ENCODE measurements at regions not wholly inside any gene's neighbourhood (a gene's known extent, or its start where the extent isn't known, plus 50 kb on each side); places are given as distances from the start of the nearest gene placed in this dataset.

DNA sequence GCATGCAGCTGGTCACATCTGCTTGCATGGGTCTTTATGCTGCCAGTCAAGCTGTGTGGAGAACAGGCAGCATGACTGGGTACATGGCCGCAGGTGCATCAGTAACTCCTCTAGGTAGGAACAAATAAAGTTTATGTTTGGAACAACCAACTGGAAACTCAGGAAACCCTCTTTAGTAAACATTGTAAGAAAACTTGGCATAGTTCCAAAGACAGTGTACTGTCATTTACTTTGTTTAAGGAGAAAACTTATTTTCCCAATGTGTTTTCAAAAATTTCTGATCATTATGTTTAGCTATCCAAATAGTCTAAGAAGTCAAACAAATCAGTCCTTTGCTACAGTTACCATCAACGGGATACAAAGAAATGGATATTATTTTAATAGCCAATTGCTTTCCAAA lies 386.0 kb downstream of the CHSY3 start:
- DNase-seq, result no peak

DNA sequence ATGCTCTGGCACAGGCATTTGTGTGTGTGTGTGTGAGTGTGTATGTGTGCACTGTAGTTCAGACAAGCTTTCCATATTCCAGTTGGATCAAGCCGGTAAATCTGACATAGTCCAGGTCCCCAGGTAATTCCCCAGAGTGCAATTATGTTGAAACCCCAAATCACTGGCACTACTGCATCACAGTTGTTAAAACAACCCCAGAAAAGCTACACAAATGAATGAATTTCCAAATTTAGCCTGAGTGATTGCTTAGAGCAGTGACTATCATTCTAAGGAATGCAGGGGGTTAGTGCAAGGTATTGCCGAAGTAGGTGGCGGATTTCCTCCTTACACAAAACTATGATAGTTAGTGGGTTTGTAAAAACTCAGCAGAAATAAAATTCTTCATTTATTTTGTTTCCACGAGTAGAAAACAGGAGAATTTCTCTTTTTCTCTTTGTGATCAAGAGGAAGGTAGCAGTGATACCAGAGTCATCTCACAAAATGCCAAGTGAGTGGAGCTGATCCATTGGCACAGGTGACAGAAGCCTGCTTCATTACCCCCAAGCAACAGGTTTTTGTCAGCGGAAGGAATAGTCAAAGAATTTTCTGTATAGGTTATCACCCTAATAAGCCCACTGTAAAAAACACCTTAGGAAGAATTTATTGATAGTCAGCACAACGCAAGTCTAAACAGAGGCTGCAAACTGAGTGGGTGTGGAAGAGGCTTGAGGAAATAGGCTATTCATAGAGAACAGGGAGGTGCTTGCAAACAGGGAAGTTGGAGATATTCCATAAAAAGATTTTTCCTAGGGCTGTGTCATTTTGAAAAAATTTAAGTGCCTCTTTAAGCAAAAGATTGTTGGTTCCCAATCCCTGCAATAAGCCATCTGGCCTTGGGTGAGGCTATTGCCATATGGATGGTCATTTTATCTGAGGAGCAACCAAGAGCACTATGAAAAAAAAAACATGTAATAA lies 385.1 kb downstream of the CHSY3 start:
- DNase-seq, result no peak

DNA sequence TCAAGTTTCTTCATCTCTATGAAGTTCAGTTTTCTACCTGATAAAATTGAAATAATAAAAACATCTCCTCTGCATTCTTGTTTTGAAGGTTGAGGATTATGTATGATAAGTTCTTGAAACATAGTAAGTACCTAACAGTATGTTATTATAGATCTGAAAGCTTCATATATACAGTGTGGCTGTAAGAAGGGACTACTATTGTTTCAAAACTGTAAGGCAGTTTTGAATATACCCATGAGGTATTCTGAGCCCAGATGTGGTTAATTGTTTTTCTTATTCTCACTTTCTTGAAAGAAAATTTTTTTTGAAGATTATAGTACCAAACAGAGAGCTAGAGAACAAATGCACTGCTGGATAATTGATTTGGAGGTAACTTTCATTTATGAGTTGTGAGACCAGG lies 383.2 kb downstream of the CHSY3 start:
- no peak for DNase-seq

DNA sequence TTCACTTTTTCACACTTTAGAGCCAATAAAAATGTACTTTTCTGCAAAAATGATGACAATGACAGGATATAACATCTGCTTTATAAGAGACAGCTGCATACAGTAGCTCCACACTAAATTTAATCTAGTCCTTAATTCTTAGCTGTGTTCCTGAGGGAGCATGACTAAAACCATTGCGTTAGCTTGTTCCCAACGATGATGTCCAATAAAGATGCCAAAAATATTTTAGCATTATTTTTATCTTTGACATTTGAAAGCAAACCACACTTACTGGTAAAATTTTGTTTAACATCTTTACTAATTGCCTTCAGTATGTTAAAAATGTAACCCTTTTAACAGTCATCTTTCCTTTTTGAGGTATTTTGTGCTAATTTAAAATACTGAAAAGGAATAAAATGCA lies 382.7 kb downstream of the CHSY3 start:
- DNase-seq, result no peak

DNA sequence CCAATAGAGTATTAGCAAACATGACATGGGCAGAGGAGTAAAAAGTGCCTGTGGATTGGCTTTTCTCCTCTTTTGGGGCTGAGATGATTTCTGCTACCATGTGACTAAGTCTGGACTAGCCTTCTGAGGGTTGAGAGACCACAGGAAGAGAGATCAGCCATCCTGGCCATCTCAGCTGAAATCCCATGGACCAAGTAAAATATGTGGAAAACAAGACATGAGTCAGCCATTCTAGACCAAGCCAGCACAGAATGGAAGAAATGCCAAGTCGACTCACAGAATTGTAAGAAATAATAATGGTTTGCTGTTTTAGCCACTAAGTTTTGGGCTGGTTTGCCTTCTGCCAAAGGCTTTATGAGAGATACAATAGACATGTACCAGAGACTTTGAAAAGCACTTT lies 377.8 kb downstream of the CHSY3 start:
- no peak for DNase-seq

DNA sequence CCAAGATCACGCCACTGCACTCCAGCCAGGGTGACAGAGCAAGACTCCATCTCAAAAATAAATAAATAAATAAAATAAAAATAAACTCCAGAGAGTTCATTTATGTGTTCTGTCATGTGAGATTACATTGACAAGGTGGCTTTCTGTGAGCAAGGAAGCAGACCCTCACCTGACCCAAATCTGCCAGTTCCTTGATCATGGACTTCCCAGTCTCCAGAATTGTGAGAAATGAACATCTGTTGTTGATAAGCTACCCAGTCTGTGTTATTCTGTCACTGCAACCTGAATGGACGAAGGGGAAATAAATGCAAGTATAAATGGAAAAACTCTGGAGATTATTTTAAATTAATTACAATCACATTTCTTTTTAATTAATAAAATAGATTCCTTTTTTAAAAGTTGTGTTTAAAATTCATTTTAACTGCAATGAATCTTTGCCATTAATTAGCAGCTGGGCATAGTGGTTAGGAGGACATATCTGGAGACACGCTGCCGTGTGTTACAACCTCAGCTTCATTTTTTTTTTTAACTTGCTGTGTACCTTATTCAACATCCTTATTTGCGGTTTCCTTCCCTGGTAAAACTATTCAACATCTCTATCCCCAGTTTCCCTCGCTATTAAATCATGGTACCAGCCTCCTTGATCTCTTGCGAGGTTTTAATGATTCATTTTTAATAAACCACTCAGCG lies 376.4 kb downstream of the CHSY3 start:
- no peak for DNase-seq

DNA sequence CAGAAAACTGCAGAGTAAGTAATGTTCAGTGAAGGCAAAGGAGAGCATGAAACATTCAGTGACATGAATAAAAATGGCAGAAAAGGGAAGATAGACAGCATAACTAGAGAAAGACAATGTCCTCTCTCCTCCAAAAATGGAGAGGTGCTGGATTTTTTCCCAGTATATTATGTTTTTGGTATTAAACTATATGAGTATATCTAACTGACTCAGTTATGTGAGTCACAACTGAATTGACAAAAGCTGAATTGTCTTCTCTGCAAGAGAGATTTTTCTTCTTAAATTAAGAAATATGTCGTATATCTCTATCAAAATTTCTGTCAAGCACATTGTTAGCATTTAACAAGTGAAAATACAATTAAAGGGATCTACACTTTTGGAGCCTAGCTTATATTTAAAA lies 375.1 kb downstream of the CHSY3 start:
- no peak for DNase-seq

DNA sequence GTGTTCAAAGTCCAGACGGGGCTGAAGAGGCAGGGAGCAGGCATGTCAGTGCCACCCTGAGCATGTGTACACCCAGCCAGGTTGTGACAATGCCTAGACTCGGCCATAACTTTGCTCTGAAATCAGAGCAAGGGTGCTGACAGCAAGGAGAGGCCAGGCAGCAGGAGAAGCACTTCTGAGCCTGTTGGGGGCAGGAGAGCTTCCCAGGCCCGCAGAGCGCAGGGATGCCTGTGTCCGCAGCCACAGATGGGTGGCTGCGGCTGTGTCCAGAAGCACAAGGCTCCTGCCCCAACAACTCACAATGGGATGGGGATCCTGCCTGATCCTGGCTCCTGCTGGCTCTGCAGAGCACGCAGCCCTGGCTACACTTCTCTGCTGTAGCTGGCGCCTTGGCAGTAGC lies 373.9 kb downstream of the CHSY3 start:
- no peak for DNase-seq

DNA sequence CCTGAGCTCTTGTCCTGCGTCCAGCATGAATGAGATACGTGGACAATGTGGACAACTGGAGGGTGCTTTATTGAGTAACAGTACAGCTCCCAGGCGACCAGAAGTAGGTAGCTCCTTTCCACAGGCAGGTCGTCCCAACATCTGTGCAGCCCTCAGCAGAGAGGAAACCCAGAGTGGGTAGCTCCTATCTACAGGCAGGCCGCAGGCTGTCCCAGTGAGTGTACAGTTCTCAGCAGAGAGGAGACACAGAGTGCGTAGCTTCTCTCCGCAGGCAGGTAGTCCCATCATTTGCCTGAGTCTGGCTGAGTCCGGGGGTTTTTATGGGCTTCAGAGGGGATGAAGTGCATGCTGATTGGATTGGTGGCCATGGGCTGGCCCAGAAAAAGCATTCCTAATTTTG lies 373.3 kb downstream of the CHSY3 start:
- DNase-seq, result no peak

DNA sequence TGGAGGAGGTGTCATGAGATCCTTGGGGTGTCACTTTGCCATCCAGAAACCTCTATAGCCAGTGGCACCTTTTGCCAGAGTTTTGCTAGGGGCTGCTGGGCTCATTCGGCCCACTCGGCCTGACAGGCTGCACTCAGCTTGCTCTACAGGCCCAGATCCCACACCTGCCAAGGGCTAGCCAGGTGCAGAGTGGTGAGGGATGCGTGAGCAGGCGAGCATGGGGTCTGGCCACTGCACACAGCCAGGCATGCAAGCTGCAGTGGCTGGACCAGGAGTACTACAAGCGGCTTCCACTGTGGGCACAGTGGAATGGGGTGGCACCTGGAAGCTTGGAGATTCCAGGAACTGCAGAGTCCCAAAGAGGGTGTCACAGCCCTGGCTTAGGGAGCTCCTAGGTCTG lies 372.7 kb downstream of the CHSY3 start:
- no peak for DNase-seq

DNA sequence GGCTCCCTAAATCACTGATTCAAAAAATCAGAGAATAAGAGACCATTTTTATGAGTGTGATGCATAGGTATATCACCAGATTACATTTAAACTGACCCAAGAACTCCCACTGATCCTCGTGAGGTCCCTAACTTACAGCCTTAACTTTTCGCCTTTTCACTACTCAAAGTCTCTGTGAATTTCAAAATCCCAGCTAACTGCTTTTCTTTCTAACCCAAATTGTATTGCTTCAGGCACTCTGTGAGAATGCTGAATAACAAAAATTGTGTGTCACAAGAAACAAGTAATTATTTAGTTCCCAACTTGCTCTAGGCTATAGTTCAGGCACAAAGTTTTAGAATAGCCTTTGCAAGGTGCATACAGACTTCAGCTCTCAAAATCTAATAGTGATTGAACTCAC lies 368.6 kb downstream of the CHSY3 start:
- no peak for DNase-seq

DNA sequence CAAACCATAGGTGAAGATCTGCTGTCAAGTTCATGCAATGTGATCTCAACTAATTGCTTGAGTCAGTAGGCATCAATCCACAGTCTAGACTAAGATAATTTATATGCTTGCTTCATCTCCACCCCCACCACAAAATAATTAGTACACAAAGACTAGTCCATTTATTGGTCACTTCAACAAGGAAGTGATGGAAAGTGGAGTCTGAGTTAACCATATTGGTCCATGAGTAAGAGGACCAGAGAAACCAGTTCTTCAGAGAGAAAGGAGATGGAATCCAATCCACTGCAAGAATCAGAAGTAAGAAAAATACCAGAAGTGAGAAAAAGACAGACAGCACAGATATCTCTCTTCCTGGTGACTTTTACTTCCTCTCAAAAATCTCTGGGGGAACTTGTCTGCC lies 366.5 kb downstream of the CHSY3 start:
- no peak for DNase-seq

DNA sequence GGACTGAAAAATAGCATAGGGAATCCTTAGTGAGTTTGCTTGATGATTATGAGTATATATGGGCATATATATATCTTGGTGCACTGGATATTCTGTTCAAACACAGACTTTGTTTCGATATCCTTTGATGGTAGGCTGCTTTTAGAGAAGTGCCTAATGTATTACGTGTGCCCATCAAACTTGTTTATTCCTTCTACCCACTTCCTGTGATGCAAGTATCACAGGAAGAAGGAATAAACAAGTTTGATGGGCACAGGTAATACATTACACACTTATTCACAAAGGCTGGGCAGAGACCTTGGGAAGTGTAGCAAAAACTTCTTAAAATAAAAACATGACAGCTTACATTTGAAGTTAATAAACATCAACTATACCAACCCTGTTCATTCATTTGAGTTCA lies 364.2 kb downstream of the CHSY3 start:
- no peak for DNase-seq

DNA sequence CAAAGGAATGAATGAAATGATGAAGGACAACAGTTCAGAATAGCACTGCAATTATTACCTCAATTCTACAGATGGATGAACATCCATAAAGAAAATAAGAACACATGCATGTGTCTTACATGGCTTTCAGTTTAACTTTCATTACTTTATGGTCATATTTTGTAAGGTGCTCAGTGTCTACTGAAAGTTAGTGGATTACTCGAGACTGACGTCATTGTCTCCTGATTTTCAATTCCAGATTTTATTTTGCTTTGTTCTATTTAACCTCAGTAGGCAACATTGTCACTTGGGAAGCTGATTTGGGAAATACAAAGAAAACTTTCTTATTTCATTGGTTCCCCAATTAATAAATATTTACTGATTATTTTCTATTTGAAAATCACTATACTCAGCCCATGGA lies 363.7 kb downstream of the CHSY3 start:
- no peak for DNase-seq

DNA sequence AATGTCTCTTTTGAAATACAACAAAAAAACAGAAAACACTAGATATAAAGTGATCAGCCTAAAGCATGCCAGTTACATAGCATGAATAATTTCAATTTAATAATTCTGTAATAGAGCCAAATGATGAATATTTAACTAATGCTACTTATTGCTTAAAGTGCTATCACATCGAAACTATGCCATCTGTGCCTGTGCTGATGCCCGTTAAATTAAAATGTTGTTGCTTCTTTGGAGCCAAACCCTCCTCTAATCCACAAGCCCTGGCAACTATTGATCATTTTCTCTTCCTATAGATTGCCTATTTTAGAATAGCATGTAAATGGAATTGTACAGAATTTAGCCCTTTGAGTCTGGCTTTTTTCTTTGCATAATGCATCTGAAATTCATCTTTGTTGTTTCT lies 356.2 kb downstream of the CHSY3 start:
- DNase-seq, result no peak

DNA sequence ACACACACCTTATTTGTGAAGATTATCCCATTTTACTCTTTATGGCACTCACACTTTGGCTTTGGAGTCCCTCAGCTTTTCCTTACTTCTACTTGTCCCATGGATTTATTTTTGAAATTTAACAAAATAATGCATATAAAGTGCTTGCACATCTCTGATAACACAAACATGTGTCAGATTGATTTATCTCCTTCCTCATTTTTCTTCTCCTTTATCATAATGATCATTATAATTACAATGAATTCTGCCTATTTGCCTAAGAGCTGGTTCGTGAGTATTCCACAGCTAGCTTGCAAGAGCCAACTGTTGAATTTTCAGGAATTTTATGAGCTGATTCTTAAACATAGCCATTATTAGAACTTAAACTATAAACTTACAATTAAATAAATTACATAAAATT lies 347.7 kb downstream of the CHSY3 start:
- no peak for DNase-seq

DNA sequence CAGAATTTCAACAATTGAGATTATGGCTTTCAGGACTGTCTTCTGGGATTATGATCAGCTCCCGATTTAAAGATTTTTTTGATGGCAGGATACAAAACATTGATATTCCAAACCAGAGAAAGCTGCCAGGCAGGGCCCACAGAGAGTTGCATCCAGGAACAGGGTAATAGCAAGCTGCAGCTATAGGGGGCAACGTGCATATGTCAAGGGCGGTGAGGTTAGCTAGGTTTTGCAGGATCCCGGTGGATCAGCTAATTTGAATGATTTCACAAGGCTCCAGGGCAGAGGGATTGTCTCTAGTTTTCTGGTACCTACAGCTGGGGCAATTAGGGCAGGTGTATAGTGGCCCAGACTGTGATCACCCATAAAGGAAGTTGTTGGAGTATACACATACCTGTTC lies 339.4 kb downstream of the CHSY3 start:
- no peak for DNase-seq

DNA sequence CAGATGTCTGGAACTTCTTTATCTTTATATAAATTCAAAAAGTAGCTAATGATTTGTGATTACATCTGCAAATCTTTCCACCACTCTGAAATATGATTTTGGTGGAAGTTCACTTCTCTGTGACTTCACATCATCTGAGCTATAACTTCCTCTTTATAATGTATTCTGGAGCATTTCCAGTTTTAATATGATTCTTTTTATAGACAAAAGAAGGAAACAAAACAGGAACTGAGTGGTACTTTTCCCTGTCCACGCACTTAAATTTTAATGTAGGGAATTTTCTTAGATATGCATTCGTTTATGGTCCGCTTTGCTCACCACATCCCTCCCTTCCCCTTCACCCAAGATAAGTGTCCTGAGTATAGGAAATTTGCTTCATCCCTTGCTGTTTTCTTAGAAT lies 333.5 kb downstream of the CHSY3 start:
- no peak for DNase-seq

Data from NCI-H526 (cell line).